ENCODE measurements at regions not wholly inside any gene's neighbourhood (a gene's known extent, or its start where the extent isn't known, plus 50 kb on each side); places are given as distances from the start of the nearest gene placed in this dataset.

DNA sequence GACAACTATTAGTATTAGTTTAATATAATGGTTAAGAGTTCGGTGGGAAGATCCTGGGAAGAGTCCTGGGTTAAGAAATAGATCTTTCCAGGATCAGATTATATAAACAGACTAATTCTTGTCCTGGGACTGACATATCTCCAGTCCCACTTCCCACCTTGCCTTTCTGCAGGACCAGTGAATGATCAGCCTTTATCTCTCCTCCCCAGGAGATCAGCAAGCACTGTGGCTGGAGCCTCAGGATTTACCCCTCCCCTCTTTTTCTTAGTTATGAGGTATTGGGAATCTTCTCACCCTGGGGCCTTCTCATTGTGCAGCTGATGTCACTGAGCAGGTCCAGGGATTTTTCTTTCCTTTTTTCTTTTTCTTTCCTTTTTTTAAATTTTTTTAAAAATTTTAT, 135.7 kb upstream of the UMPS start:
- Histone ChIP-seq H3K27ac (ENCODE audit: low read depth, low read length, poor library complexity, severe bottlenecking) (no peak overlapping the region), H3K4me1 (ENCODE audit: insufficient read depth, low read length, poor library complexity, severe bottlenecking) (no peaks in the 10 kb centered on the region), H3K36me3 (ENCODE audit: insufficient read depth, low read length) (no peaks in the 10 kb centered on the region), H3K4me3 (ENCODE audit: low read depth, low read length, poor library complexity, severe bottlenecking) (no peak overlapping the region), H3K4me2 (ENCODE audit: low read length) (no peak overlapping the region), H3K9me3 (ENCODE audit: low read length) (no peaks in the 10 kb centered on the region), H4K20me1 (ENCODE audit: insufficient read depth, low read length) (no peaks in the 10 kb centered on the region), H3K9me2 (ENCODE audit: insufficient read depth, low read length) (no peaks in the 10 kb centered on the region), H2AFZ (ENCODE audit: low read length) (no peak overlapping the region), H3K79me2 (ENCODE audit: insufficient read depth, low read depth, low read length) (no peaks in the 10 kb centered on the region)
- ChIA-PET CTCF (ENCODE audit: unreplicated experiment) (no interaction called here), POLR2A (no interaction called here)
- BruUV-seq (replicated peaks), result no TSS peak
- no peak for TF ChIP-seq EZH2phosphoT487 (IDR thresholded peaks at IDR 0.05; ENCODE audit: borderline replicate concordance, low read depth, low read length)
- TF ChIP-seq, protein P1, sequence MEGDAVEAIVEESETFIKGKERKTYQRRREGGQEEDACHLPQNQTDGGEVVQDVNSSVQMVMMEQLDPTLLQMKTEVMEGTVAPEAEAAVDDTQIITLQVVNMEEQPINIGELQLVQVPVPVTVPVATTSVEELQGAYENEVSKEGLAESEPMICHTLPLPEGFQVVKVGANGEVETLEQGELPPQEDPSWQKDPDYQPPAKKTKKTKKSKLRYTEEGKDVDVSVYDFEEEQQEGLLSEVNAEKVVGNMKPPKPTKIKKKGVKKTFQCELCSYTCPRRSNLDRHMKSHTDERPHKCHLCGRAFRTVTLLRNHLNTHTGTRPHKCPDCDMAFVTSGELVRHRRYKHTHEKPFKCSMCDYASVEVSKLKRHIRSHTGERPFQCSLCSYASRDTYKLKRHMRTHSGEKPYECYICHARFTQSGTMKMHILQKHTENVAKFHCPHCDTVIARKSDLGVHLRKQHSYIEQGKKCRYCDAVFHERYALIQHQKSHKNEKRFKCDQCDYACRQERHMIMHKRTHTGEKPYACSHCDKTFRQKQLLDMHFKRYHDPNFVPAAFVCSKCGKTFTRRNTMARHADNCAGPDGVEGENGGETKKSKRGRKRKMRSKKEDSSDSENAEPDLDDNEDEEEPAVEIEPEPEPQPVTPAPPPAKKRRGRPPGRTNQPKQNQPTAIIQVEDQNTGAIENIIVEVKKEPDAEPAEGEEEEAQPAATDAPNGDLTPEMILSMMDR (conservative IDR thresholded peaks at IDR 0.05; ENCODE audit: low read length), result no peak
- DNase-seq (ENCODE audit: low spot score), result no peak
- intact Hi-C loops (cut with micrococcal nuclease; ENCODE audit: unreplicated experiment), result no loop called here

DNA sequence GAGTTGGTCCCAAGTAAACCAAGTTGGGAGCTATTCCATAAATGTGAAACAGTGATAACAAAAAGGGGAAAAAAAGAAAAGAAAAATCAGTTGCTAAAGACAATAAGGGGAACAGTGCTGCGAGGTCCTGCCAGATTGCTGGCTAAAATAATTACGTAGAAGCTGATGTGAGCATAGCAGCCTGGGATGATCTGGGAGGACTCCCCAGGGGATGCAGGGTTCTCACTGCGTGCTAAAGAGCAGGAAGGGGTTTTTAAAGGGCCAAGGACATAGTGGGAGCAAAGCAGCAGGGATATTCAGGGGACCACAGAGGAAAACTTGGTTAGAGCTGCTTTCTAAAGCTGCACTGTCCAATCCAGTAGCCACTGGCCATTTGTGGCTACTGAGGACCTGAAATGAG, 133.0 kb upstream of the UMPS start:
- CTCF ChIA-PET (ENCODE audit: unreplicated experiment), result no interaction called here

DNA sequence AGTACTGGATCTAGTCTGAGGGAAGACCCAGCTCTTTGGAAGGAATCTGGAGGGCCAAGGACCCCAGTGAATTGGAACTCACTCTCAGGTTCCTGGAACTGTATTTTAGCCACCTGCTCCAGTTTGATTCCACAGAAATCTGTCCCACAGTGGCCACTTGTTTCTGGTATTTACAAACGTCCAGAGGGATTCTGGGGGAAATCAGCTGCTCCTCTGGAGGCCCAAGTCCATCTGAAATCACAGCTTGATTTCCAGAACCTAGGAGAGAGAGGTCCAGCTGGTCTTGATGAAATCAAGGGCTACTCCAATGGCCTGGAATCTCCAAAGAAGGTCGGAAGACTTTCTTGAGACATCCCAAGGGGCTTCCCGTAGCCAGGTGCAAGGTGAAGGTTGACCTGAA, 132.3 kb upstream of the UMPS start:
- Histone ChIP-seq H2AFZ (ENCODE audit: low read length) (no peak overlapping the region), H4K20me1 (ENCODE audit: insufficient read depth, low read length) (no peaks in the 10 kb centered on the region), H3K9me2 (ENCODE audit: insufficient read depth, low read length) (no peaks in the 10 kb centered on the region), H3K4me2 (ENCODE audit: low read length) (no peak overlapping the region), H3K4me3 (ENCODE audit: low read depth, low read length, poor library complexity, severe bottlenecking) (no peak overlapping the region), H3K36me3 (ENCODE audit: insufficient read depth, low read length) (no peaks in the 10 kb centered on the region), H3K9me3 (ENCODE audit: low read length) (no peaks in the 10 kb centered on the region), H3K79me2 (ENCODE audit: insufficient read depth, low read depth, low read length) (no peaks in the 10 kb centered on the region), H3K4me1 (ENCODE audit: insufficient read depth, low read length, poor library complexity, severe bottlenecking) (no peaks in the 10 kb centered on the region), H3K27ac (ENCODE audit: low read depth, low read length, poor library complexity, severe bottlenecking) (no peak overlapping the region)
- intact Hi-C loops (cut with micrococcal nuclease; ENCODE audit: unreplicated experiment), result no loop called here
- TF ChIP-seq EZH2phosphoT487 (IDR thresholded peaks at IDR 0.05; ENCODE audit: borderline replicate concordance, low read depth, low read length), result no peak
- TF ChIP-seq, protein P1 (conservative IDR thresholded peaks at IDR 0.05; ENCODE audit: low read length), result no peak
- ChIA-PET POLR2A (no interaction called here), CTCF (ENCODE audit: unreplicated experiment) (no interaction called here)
- no TSS peak for BruUV-seq (replicated peaks)
- DNase-seq (ENCODE audit: low spot score), result no peak

More for the DNA sequence above, 133.0 kb upstream of the UMPS start:
- DNase-seq (ENCODE audit: low spot score), result no peak
- Histone ChIP-seq H3K4me2 (ENCODE audit: low read length) (no peak overlapping the region), H3K9me3 (ENCODE audit: low read length) (no peaks in the 10 kb centered on the region), H3K79me2 (ENCODE audit: insufficient read depth, low read depth, low read length) (no peaks in the 10 kb centered on the region), H3K9me2 (ENCODE audit: insufficient read depth, low read length) (no peaks in the 10 kb centered on the region), H3K27ac (ENCODE audit: low read depth, low read length, poor library complexity, severe bottlenecking) (no peak overlapping the region), H2AFZ (ENCODE audit: low read length) (no peak overlapping the region), H3K4me1 (ENCODE audit: insufficient read depth, low read length, poor library complexity, severe bottlenecking) (no peaks in the 10 kb centered on the region), H3K36me3 (ENCODE audit: insufficient read depth, low read length) (no peaks in the 10 kb centered on the region), H4K20me1 (ENCODE audit: insufficient read depth, low read length) (no peaks in the 10 kb centered on the region), H3K4me3 (ENCODE audit: low read depth, low read length, poor library complexity, severe bottlenecking) (no peak overlapping the region)
- POLR2A ChIA-PET, result no interaction called here
- intact Hi-C loops (cut with micrococcal nuclease; ENCODE audit: unreplicated experiment), result no loop called here
- TF ChIP-seq, protein P1 (conservative IDR thresholded peaks at IDR 0.05; ENCODE audit: low read length), result no peak
- no peak for TF ChIP-seq EZH2phosphoT487 (IDR thresholded peaks at IDR 0.05; ENCODE audit: borderline replicate concordance, low read depth, low read length)
- BruUV-seq (replicated peaks), result no TSS peak

All from OCI-LY7 (cell line).